ENCODE measurements at regions not wholly inside any gene's neighbourhood (a gene's known extent, or its start where the extent isn't known, plus 50 kb on each side); places are given as distances from the start of the nearest gene placed in this dataset.
"Not testable (repeated sequence)": the region's sequence is repeated elsewhere in the genome, so short reads cannot be mapped to it uniquely, and the experiment has no call there.

DNA sequence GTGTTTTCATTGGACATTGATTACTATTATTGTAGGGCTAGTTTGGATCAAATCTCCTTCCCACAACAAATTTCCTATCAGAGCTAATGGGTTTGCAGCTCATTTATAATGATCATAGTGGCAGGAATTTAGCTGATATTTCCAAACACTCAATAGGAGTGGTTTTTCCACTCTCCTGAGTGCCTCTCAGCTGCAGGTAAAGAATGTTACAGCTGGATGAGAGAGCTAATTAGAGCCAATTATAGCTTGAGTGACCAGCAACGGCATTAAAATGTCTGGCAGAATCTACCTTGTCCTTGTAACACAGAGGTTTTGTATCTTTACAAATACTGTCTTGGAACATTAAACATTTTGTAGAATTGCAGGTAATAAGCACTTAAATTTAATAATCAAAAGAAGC, 602.8 kb upstream of the EPHA5 start:
- no peak for DNase-seq (ENCODE audit: low spot score)

DNA sequence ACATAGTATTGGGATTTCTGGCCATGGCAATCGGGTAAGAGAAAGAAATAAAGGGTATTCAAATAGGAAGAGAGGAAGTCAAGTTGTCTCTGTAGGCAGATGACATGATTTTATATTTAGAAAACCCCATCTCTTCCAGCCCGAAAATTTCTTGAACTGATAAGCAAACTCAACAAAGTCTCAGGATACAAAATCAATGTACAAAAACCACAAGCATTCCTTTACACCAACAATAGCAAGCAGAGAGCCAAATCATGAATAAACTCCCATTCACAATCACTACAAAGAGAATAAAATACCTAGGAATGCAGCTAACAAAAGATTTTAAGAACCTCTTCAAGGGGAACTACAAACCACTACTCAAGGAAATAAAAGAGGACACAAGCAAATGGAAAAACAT, 600.1 kb upstream of the EPHA5 start:
- DNase-seq (ENCODE audit: low spot score), result not testable (repeated sequence)

DNA sequence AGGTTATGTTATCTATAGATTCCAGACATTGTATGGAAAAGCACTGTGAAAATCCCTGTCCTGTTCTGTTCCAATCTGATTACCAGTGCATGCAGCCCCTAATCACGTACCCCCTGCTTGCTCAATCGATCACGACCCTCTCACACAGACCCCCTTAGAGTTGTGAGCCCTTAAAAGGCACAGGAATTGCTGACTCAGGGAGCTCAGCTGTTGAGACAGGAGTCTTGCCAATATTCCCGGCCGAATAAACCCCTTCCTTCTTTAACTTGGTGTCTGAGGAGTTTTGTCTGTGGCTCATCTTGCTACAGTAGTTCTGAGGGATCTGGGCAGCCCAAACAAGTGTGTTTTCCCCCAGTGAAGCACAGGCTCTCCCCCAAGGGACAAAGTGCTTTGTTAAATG, 596.3 kb upstream of the EPHA5 start:
- DNase-seq (ENCODE audit: low spot score), result not testable (repeated sequence)

DNA sequence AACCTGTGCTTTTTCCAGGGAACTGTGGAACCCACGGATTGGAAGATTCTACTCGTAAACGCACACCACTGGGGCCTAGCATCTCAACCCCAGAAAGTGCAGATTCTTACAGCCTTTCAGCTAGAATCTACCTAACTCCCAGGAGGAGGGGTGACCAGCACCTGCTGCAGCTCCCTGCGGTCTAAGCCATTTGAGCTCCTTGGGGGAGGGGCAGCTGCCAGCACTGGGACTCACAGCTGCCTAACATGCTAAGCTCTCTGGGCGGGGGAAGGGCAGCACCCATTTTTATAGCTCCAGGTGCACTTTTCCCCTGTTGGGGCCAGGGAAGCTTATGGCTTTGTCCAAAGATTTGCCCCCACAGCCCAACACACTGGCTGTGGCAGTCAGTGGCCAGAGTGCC, 595.7 kb upstream of the EPHA5 start:
- no peak for DNase-seq (ENCODE audit: low spot score)

DNA sequence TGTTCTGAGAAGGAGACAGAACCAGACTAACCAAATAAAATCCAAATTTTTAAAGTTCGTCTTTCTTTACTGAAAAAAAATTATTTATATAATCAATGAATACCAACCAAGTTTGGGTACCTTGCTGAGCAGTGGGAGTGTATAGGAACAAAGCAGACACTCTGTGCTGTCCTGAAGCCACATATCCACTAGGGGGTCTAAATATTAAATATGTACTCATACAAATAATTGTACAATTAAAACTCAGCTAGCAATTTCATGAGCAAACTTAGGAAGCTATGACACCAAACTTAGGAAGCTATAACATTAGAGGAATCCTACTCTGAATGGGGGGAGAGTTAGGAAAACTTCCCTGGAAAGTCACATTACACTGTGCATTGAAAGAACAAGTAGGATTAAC, 582.0 kb upstream of the EPHA5 start:
- no peak for DNase-seq (ENCODE audit: low spot score)

DNA sequence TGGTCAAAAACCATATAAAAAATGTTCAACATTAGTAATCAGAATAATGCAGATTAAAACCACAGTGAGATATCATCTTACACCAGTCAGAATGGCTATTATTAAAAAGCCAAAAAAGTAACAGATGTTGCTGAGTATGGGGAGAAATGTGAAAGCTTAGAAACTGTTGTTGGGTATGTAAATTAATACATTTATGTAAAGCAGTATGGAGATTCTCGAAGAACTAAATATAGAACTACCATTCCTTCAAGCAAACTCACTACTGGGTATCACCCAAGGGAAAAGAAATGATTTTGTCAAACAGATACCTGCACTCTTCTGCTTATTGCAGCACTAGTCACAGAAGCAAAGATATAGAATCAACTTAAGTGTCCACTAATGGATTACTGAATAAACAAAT, 576.4 kb upstream of the EPHA5 start:
- no peak for DNase-seq (ENCODE audit: low spot score)

DNA sequence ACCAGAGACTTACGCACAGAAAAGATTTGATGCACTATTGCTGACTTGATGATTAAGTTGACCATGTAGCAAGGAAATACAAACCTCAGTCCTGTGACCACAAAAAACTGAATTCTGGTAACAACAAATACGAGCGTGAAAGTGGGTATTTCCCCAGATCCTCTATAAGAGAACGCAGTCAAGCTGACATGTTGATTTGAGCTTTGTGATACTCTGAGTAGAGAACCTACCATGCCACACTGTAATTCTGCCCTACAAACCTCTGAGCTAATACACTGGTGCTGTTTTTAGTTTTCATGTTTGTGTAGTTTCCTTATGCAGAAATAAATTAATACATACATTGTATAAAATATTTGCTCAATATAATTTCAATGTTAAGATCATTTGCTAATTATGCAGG, 565.6 kb upstream of the EPHA5 start:
- no peak for DNase-seq (ENCODE audit: low spot score)

DNA sequence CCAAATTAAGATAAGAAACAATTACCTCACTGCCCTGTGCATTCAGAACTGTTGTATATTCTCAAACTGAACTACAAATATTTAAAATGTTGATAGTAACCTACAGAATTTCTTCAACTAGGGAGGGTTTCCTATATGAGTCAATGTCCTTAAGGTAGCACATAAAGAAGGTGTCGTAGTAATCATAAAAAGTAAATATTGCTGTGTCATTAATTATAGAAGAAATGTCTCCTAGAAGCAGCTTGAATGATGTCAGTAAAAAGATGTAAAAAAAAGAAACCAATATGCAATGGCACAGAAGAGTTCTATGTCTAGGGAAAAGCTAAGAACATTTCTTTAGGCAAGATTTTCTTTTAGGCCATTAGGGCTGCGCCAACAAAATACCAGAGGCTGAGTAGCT, 559.6 kb upstream of the EPHA5 start:
- DNase-seq (ENCODE audit: low spot score), result no peak

DNA sequence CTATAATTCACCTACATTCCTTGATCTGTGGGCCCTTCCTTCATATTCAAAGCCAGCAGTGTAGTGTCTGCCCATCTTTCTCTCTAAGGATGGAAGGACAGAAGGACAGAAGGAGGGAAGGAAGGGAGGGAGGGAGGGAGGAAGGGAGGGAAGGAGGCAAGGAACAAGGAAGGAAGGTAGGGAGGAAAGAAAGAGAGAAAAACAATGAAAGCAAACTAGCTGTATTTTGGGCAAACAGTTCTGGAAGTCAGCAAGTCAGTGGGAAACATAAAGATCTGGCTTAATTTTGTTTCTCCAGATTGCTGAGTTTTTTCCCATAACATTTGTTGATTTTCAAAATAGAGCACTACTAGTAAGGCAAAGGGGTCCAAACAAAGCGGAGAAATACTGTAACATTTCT, 555.2 kb upstream of the EPHA5 start:
- DNase-seq (ENCODE audit: low spot score), result no peak

DNA sequence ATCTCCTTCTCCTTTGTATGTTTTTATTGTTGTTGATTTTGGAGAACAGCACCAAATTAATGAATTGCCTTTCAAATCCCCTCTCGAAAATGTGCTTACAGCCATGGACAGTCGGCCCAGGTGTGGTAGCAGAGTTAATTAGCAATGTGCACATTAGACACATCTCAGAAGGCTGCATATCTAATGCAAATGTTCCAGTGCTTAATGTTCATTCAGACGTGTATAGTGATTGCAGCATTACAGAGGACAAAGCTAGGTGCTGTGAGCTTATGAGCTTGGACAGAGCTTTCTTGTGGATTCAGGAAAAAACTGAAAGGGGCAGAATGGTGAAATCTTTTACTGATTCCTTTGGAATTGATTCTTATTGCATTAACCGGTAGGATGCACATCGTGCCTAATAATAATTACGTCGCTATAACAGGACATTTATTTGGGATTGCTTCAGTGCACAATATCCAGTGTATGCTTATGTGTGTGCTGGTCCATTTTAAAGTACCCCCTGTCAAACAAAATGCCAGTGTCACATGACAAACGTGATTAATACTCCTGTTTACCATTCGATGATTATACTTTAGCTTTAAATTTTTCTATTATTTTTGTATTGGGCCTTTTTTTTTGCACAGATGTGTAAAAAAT, 552.9 kb upstream of the EPHA5 start:
- no peak for DNase-seq (ENCODE audit: low spot score)

DNA sequence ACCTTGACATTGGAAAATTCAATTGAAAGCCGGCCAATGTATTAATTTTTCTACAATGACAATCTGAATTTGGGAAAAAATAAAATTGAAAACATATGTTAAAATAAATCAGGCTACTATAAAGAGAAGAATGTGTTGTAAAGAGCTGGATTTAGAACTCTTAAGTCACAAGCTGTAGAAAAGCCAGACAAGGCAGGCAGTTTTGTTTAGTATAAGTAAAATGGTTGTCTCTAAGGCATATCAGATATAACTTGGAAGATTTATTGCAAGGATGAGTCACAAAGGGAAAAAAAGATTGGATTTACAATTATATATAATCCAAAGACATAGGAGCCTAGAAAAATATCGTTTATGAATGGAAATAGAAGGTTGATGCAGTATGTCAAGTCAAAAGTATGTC, 549.1 kb upstream of the EPHA5 start:
- no peak for DNase-seq (ENCODE audit: low spot score)

DNA sequence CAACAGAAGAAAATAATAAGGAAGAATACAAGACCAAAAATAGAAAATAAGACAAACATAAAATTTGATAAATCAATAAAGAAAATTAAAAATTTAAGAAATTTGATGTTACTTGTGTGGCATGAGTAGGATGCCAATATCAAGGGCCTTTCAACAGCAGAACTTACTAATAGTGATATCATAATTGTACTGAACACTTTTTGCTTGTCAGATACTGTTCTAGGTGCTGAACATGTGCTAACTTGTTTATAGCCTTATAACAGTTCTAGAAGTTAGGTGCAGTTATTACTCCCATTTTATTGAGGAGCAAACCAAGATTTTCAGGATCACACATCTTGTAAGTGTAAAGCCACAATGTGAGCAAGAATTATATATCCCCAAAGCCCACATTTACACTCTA, 546.0 kb upstream of the EPHA5 start:
- no peak for DNase-seq (ENCODE audit: low spot score)

DNA sequence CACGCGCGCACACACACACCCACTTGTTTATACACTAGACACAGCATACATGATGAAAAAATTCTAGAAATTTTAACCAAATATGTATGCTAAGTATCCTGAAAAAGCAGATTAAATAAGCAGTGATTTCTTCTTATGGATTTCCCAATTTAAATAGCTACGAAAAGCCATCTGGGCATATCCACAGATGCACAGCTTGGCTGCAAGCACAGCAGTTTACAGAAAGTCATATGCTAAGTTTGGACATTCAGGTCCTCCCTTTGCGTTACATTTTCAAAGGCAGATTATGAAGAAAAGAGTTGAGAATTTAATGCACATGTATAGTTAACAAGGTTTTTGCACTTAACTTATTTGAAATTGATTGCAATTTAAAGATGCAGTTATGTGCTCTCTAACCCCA, 542.2 kb upstream of the EPHA5 start:
- DNase-seq (ENCODE audit: low spot score), result no peak

DNA sequence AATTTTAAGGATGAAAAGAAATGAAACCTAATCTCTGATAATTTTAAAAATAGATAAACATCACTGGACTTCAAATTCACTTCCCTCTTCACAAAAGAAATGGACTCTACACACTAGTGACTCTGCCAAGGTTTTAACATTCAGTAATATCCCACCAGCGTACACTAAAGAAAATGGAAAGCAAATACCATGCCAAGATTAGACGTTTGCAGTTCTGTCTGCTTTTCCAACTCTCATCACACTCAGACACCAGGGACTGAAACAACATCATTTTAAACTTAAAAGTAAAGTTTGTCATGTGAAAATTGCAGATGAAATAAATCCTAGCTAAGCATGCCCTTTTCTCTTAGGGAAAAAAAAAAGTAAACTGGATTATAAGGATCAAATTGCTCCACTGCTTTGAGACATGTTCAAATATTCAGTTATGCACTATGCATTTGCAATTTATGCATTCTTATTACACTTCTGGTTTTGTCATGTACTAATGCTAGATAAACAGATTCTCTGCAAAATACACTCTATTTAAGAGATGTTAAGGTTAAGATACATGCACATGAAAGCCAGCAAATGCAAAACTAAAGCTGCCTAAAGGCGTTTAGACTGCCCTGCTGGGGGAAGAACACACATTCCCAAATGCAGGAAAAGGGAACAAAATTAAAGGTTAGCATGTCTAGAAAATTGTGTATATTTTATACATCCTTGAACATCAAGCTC, 534.4 kb upstream of the EPHA5 start:
- no peak for DNase-seq (ENCODE audit: low spot score)

DNA sequence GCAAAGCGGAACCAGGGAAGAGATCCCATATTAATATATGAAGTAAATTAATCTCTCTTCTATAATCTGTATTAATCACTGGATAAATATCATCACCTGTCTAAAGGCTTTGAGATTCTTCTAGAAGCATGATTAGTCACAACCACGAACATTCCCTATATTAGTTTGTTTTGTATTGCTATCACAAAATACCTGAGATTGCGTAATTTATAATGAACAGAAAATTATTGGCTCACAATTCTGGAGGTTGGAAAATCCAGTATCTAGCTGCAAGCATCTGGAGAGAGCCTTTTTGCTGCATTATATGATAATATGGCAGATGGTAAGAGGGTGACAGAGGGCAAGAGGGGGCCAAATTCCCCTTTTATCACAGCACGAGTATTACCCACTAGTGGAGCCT, 532.6 kb upstream of the EPHA5 start:
- DNase-seq (ENCODE audit: low spot score), result no peak

DNA sequence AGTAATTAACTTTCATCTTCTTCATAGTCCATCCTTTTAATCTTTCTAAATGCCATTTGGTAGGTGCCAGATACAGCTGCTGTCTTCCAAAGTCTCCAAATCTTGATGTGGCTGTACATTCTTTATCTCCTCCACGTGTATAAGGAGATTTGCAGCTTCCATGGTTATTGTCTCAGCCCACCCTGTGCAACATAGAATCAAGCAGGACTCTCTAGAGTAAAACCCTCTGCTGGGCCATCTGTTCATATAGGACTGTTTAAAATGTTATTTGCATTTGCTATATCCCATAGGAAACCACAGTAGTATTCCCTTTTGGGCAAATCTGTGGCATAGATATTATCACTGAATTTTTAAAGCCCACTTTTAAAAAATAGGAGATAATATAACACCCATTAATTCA, 527.2 kb upstream of the EPHA5 start:
- DNase-seq (ENCODE audit: low spot score), result peak; percentile 59

DNA sequence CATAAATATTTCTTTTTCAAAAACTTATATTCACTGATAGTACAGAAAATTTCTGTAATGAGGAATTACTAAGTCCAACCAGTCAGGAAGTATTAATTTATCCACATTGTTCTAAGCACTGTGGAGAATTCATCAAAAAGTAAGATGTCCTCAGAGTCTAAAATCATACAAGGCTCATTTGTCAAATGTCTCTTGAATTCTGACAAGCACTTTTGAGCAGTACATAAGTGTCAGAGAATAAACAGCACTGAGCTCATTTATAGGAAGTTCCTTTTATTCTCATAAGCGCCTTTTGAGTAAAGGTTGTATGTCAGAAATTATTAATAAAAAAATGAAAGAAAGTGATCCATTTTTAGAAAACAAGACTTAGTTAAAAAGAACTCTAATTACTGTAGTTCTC, 523.2 kb upstream of the EPHA5 start:
- no peak for DNase-seq (ENCODE audit: low spot score)

DNA sequence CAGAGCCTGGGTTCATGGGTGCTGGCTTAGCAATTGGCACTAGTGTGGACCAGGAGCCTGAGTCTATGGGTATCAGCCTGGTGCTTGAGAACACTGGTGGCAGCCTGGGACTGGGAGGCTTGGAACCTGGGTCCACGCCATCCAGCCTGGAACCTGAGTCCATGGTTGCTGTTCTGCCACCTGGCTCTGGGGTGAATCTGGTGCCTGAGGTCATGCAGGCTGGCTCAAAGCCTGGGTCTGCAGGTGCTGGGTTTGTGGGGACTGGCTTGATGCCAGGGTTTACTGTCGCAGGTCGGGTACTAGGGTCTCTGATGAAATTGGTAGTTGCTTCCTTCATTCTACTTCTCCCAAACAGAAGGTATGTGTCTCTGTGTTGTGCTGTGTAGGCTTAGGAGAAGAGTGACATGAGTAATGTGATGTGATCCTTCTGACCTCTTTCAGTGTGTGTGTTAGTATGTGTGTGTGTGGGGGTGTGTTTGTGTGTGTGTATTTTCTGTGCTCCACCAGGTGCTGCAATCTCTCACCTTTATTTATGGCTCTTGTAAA, 517.0 kb upstream of the EPHA5 start:
- DNase-seq (ENCODE audit: low spot score), result peak; percentile 12

DNA sequence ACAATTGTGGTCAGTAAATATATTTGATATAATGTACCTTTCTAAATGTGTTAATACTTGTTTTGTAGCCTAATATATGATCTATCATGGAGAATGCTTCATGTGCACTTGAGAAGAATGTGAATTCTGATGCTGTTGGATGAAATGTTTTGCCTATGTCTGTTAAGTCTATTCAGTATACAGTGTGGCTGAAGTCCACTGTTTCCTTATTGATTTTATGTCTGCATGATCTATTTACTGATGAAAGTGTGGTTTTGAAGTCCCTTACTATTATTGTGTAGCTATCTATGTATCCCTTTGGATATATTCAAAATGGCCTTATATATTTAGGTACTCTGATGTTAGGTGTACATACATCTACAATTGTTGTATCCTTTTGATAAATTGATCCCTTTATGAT, 515.8 kb upstream of the EPHA5 start:
- DNase-seq (ENCODE audit: low spot score), result no peak

DNA sequence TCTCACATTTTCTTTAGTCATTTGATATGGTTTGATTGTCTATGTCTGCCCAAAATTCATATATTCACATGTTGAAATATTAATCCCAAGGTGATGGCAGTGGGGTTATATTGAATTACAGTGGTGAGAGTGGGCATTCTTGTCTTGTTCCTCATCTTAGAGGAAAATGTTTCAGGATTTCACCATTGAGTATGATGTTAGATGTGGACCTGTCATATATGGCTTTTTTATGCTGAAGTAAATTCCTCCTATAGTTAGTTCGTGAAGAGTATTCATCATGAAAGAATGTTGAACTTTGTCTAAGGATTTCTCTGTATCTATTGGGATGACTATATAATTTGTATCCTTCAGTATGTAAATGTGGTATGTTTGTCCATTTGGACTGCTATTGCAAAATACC, 512.3 kb upstream of the EPHA5 start:
- no peak for DNase-seq (ENCODE audit: low spot score)

DNA sequence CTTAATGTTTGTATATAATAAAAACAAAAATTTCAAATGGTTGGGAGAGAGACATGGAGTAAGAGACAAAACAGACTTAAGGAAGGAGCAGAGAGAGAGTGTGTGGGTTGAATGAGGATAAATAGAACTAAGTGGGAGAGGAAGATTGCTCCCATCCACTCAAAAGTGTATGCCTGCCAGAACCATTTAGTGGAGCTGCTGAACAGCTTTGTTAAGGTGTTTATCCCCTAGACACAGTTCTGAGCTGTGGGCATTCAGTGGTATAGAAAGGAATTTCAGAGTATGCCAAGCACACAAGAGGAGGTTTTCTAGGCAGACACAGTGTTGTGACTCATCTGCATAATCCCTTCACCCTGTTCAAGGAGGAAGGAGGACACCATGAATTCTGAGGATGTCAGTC, 508.6 kb upstream of the EPHA5 start:
- peak; percentile 38 for DNase-seq (ENCODE audit: low spot score)

DNA sequence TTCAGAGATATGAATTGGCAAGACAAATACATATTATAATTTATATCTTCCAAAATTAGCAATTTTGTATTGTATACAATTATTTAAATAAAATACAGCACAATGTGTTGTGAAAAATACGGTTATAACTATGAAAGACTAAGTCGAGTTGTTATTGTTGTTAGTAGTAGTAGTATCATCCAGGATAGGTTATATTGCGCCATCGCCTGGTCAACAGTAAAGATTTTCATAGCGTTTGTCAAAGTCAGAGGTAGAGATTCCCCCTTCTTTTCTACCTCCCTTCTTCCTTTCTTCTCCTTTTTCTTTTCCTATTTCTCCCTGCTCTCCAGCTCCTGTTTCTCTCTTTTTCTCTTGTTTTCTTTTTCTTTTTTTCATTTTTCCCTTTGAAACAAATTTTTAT, 499.1 kb upstream of the EPHA5 start:
- DNase-seq (ENCODE audit: low spot score), result no peak

DNA sequence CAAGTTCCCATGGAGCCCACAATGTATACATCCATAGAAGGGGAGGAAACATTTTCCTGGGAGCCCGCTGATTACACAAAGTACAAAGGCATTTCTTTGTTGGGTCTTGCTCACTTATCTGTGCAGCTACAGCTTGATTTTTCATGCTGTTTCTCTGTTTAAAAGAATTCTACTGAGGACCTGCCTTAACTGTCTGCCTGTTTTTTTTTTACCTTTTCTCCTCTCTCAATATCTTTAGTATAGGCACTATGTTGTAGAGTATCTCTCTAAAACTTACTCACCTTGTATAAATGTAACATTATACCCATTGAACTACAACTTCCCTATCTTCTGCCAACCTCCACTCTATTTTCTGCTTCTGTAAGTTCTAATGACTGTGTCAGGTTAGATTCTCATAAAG, 494.6 kb upstream of the EPHA5 start:
- DNase-seq (ENCODE audit: low spot score), result no peak

DNA sequence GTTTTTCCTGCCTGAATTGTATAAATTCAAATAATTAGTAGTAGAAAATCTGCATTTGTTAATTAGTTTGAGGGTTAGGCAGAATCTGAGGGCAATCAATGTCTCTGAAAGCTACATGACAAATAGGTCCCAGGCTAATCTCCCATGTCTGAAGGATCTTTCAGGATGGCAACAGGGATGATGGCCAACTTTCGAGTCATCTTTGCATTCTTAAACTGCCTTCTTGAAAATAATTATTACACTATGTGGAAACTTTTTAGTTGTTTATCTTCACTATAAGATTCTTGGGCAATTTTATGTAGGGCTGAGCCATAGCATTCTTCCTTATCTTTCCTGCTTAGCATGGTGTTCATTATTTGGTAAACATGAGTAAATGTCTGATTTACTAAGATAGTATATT, 490.3 kb upstream of the EPHA5 start:
- DNase-seq (ENCODE audit: low spot score), result no peak
